Heart left ventricle (tissue), 16 donors: ENCODE measurements at regions not wholly inside any gene's neighbourhood (a gene's known extent, or its start where the extent isn't known, plus 50 kb on each side); places are given as distances from the start of the nearest gene placed in this dataset.
A peak's percentile ranks its signal among the peaks of the same experiment; 100 is the strongest.

Experiments used
- ATAC-seq, 4 donors: fragments of 200-7000 bp; cut with Tn5 transposase; one replicate each; pipeline ENCODE4 v1.9.1; 2020 to 2022; ENCODE audit warnings: moderate library complexity in 4 of 4, mild to moderate bottlenecking in 3 of 4, moderate number of reproducible peaks in 1 of 4
- DNase-seq, 5 donors: peaks; one replicate each; pipeline ENCODE4 v3.0.0-alpha.2; 2020
- H3K27ac ChIP-seq, 12 donors: fragments of 200-600 bp; sonication (generic) in 4 of 12; one replicate each; pipeline versions ENCODE4 v1.5.0 to v1.8.0; 2016 to 2022; ENCODE audit warnings: mild to moderate bottlenecking in 2 of 12
- H3K27me3 ChIP-seq, 9 donors: fragments of 200-600 bp; sonication (generic) in 2 of 9; one replicate each; pipeline versions ENCODE4 v1.5.1 to v1.8.0; 2016 to 2022; ENCODE audit warnings: mild to moderate bottlenecking in 3 of 9
- H3K36me3 ChIP-seq, 9 donors: fragments of 200-600 bp; sonication (generic) in 2 of 9; one replicate each; pipeline versions ENCODE4 v1.5.0 to v1.8.0; 2018 to 2022; ENCODE audit warnings: mild to moderate bottlenecking in 2 of 9
- H3K4me1 ChIP-seq, 12 donors: fragments of 200-600 bp; sonication (generic) in 4 of 12; one replicate each; pipeline versions ENCODE4 v1.5.0 to v1.8.0; 2016 to 2022; ENCODE audit warnings: mild to moderate bottlenecking in 3 of 12
- H3K4me3 ChIP-seq, 12 donors: fragments of 200-600 bp; sonication (generic) in 4 of 12; one replicate each; pipeline versions ENCODE4 v1.5.0 to v1.8.0; 2017 to 2022; ENCODE audit warnings: mild to moderate bottlenecking in 9 of 12, moderate library complexity in 4 of 12
- H3K9me3 ChIP-seq, 12 donors: fragments of 200-600 bp; sonication (generic) in 4 of 12; one replicate each; pipeline versions ENCODE4 v1.5.0 to v1.8.0; 2016 to 2022; ENCODE audit warnings: mild to moderate bottlenecking in 1 of 12
- POLR2A ChIP-seq, 2 donors: fragments of 450-650 bp; IDR thresholded peaks; one replicate each; pipeline ENCODE4 v1.6.1; 2017; ENCODE audit warnings: antibody characterized with exemption in 2 of 2, mild to moderate bottlenecking in 2 of 2, moderate library complexity in 2 of 2
- WGBS, 4 donors: extraction: QIAGEN DNeasy Blood & Tissue Kit in 2 of 4; methylation state at CpG; one replicate each; pipeline versions ENCODE4 v1.1.5 to v1.1.7; 2013 to 2018; 5-methylcytosine and 5-hydroxymethylcytosine counted together
- intact Hi-C, 10 donors: fragments of 100-400 bp; cut with DNase I; formaldehyde crosslinking; loops; one replicate each; pipeline versions ENCODE4 v1.11.1 to v1.14.2; 2022
- TF ChIP-seq, protein P1 (sequence below), 12 donors: fragments of 200-600 bp; sonication (generic) in 4 of 12; IDR thresholded peaks; one replicate each; pipeline versions ENCODE4 v1.5.0 to v1.8.0; 2018 to 2022; ENCODE audit warnings: antibody characterized with exemption in 12 of 12, mild to moderate bottlenecking in 5 of 12
- donor health status: ischemic (EF 13 %, LVEDD 7.1; RV severe dilation, severe dysfunction).
- donor health status: healthy with polysubstance abuse.
- donor health status: DM: no; HTN: yes; CAD: no.
- donor health status: DM: no; HTN: no; CAD: no.
- donor health status: ischemic (EF 25% LVEDD 6.9; RV normal size, moderate dysfunction).
- donor health status: ischemic (EF 25% LVEDD 5.7; RV mildly dilated, moderate dysfunction).
- donor health status: healthy.
- donor health status: DM: yes; HTN: yes; CAD: no.
- donor health status: ischemic (EF 35%, LVEDD 5.7; RV mildly dilated, moderate dysfunction).
- donor health status: nonischemic (EF 11% LVEDD 7.7; RV severe dilation, severe dysfunction).
- donor health status: DM: yes; HTN: yes; CAD: no.
- donor health status: PGD.
- donor health status: ischemic (EF 29% LVEDD 5.4; RV normal size, mild dysfunction).
- donor health status: nonischemic (EF 23%, LVEDD 6.1; RV moderate dilation, normal function).

DNA sequence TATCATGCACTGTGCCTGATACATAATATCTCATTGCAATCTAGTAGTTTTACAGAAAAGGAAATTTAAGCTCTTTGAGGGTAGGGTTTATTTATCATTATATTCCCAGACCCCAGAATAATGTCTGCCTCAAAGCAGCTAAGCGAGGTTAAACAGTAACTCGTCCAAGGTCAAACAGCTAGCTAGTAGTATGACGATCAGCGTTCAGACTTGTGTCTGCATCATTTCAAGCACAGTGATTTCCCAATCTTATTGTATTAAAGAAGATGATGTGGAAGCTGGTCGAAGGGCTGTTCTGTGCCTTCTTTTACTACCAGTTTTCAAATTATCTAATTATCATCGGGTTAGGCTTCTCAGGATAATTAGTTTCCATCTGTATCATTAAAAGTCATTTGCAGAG is 55.1 kb upstream of the NFIB start:
- ATAC-seq: no peak
- no peaks in the 10 kb centered on the region for H3K9me3 ChIP-seq
- H3K36me3 ChIP-seq: no peaks in the 10 kb centered on the region
- H3K27ac ChIP-seq: no peak overlapping the region
- H3K4me1 ChIP-seq: peaks cover 3 to 34% (median 16%) of the 10 kb centered on the region in 12 donors
- no peak overlapping the region for H3K4me3 ChIP-seq
- H3K27me3 ChIP-seq: no peaks in the 10 kb centered on the region
- intact Hi-C loops: no loop called here
- no peak for DNase-seq
- TF ChIP-seq, protein P1, sequence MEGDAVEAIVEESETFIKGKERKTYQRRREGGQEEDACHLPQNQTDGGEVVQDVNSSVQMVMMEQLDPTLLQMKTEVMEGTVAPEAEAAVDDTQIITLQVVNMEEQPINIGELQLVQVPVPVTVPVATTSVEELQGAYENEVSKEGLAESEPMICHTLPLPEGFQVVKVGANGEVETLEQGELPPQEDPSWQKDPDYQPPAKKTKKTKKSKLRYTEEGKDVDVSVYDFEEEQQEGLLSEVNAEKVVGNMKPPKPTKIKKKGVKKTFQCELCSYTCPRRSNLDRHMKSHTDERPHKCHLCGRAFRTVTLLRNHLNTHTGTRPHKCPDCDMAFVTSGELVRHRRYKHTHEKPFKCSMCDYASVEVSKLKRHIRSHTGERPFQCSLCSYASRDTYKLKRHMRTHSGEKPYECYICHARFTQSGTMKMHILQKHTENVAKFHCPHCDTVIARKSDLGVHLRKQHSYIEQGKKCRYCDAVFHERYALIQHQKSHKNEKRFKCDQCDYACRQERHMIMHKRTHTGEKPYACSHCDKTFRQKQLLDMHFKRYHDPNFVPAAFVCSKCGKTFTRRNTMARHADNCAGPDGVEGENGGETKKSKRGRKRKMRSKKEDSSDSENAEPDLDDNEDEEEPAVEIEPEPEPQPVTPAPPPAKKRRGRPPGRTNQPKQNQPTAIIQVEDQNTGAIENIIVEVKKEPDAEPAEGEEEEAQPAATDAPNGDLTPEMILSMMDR (IDR thresholded peaks at IDR 0.05): no peak
- TF ChIP-seq POLR2A (IDR thresholded peaks at IDR 0.05): no peak
- WGBS, 4 donors: 93 to 97% (median 95%) methylated on average over 6 of the region's 6 CpGs

DNA sequence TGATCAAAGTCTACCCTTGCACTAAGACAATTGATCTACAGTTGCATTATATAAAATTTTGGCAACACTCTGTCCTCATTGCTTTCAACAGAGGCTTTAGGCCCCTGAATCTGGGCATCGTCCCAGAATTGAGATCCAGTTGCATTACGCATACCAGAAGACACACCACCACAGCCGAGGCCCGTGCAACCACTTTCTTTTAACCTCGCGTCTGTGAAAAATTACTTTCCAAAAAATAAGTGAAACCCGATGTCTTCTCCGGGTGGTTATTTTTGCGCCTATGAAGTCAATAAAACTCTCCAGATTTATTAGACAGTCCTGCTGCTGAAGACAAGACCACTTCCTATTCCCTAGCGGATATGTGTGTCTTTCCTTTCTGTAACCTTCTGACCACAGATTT is 52.1 kb upstream of the NFIB start:
- Histone ChIP-seq H3K4me3 (peak overlapping the region in 1 of 12 donors; percentile 14), H3K9me3 (no peaks in the 10 kb centered on the region), H3K4me1 (peaks cover 0 to 16% (median 0%) of the 10 kb centered on the region in 12 donors), H3K27ac (peak overlapping the region in 9 of 12 donors; percentile 12 to 62 (median 42)), H3K36me3 (no peaks in the 10 kb centered on the region), H3K27me3 (no peaks in the 10 kb centered on the region)
- DNase-seq: peak; percentile 35 to 73 (median 57)
- 44 to 57% (median 51%) methylated on average over 10 of the region's 10 CpGs for WGBS, 4 donors
- peak in 3 of 4 donors; percentile 53 to 83 (median 71) for ATAC-seq
- intact Hi-C loops: no loop called here
- TF ChIP-seq POLR2A (IDR thresholded peaks at IDR 0.05): no peak
- TF ChIP-seq, protein P1 (IDR thresholded peaks at IDR 0.05): no peak

DNA sequence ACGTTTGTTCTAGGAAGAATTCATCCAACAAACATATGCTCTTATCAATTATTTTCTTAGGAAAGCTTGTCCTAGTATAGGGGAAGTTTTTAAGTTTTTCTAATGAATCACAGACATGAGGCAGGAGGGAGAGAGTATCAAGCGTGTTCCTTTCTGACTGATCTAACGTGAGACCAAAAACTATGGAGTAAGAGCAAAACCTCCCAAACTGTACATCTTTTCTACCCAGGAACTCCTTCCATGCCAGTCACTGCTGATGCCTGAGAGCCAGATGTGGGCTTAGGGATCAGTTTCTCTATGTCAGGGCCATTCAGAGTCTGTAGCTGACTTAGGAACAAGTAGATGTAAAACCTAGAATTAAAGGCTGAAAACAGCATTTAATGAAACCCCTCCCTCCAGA is 51.7 kb upstream of the NFIB start:
- H3K27me3 ChIP-seq: no peaks in the 10 kb centered on the region
- H3K9me3 ChIP-seq: no peaks in the 10 kb centered on the region
- TF ChIP-seq, protein P1 (IDR thresholded peaks at IDR 0.05): no peak
- no peak for TF ChIP-seq POLR2A (IDR thresholded peaks at IDR 0.05)
- 71 to 80% (median 76%) methylated on average over 3 of the region's 3 CpGs for WGBS, 4 donors
- H3K4me1 ChIP-seq: peaks cover 0 to 16% (median 0%) of the 10 kb centered on the region in 12 donors
- H3K4me3 ChIP-seq: peak overlapping the region in 1 of 12 donors; percentile 14
- intact Hi-C loops: no loop called here
- ATAC-seq (peak in 3 of 4 donors; percentile 7 to 36 (median 13)), DNase-seq (no peak)
- peak overlapping the region in 8 of 12 donors; percentile 12 to 62 (median 46) for H3K27ac ChIP-seq
- H3K36me3 ChIP-seq: no peaks in the 10 kb centered on the region
